HCT116 (cell line): ENCODE measurements at regions not wholly inside any gene's neighbourhood (a gene's known extent, or its start where the extent isn't known, plus 50 kb on each side); places are given as distances from the start of the nearest gene placed in this dataset.

Source experiments
- ATAC-seq: fragments of 200-7000 bp; cut with Tn5 transposase; 2 replicates; pipeline ENCODE4 v1.9.1; 2020; ENCODE audit warnings: mild to moderate bottlenecking, moderate library complexity
- BruUV-seq: library from RNA; stranded (reverse); fragments of 400-500 nt; replicated peaks from 2 replicates; lab custom pipeline; 2021; lab: Mats Ljungman, UMichigan
- CTCF ChIA-PET: fragments of 300-600 bp; sonication (Branson Sonifier 250); formaldehyde crosslinking; loops from one replicate; lab custom pipeline; 2021; ENCODE audit warnings: antibody characterized with exemption; lab: Charles Lee
- POLR2A ChIA-PET: fragments of 300-600, 350-600 bp; sonication (Branson Sonifier 250); formaldehyde crosslinking; loops from one replicate; lab custom pipeline; 2021; ENCODE audit warnings: antibody characterized with exemption; lab: Charles Lee
- RAD21 ChIA-PET, 2 experiments: fragments of 300-600 bp; sonication (Branson Sonifier 250); formaldehyde crosslinking; loops; one replicate each; lab custom pipeline; 2023; ENCODE audit warnings: low total read pairs in 2 of 2; ENCODE audit not compliant: uncharacterized antibody in 2 of 2, unreplicated experiment in 2 of 2, low non-redundant PET in 1 of 2; lab: Charles Lee
- DNase-seq: peaks from one replicate; pipeline ENCODE4 v3.0.0-alpha.2; 2010; ENCODE audit warnings: low read depth, low spot score
- H2AFZ ChIP-seq: fragments of 200-600 bp; shearing (Covaris generic), sonication (generic); 2 replicates; pipeline ENCODE4 v1.6.1; 2017; ENCODE audit warnings: low read depth, mixed run types, mixed read lengths, antibody characterized with exemption, low read length; ENCODE audit not compliant: poor library complexity, severe bottlenecking
- H3K27ac ChIP-seq: 2 replicates; pipeline ENCODE4 v1.5.1; 2012; ENCODE audit warnings: low read depth, low read length
- H3K27me3 ChIP-seq: fragments of 200-600 bp; sonication (generic); 2 replicates; pipeline ENCODE4 v1.6.1; 2016; ENCODE audit warnings: mixed run types, low read length, mixed read lengths; ENCODE audit not compliant: insufficient read depth
- H3K36me3 ChIP-seq, 2 experiments: fragments of 200-500 bp in 1 of 2; fragments of 200-600 bp in 1 of 2; sonication (Bioruptor generic) in 1 of 2; sonication (generic) in 1 of 2; 2 replicates each; pipeline versions ENCODE4 v1.5.1 to v1.6.1; 2014 to 2016; ENCODE audit warnings: low read length in 2 of 2, inconsistent platforms in 1 of 2, mixed read lengths in 1 of 2, mixed run types in 1 of 2; ENCODE audit not compliant: insufficient read depth in 2 of 2, control insufficient read depth in 1 of 2
- H3K4me1 ChIP-seq, 2 experiments: fragments of 200-600 bp in 1 of 2; sonication (generic) in 1 of 2; 2 replicates each; pipeline versions ENCODE4 v1.5.1 to v1.6.1; 2012 to 2017; ENCODE audit warnings: low read length in 2 of 2, inconsistent platforms in 1 of 2, mild to moderate bottlenecking in 1 of 2, mixed read lengths in 1 of 2, mixed run types in 1 of 2, moderate library complexity in 1 of 2; ENCODE audit not compliant: insufficient read depth in 2 of 2, control insufficient read depth in 1 of 2
- H3K4me2 ChIP-seq: fragments of 200-600 bp; sonication (generic); 2 replicates; pipeline ENCODE4 v1.6.1; 2017; ENCODE audit warnings: mixed run types, low read length, mixed read lengths
- H3K4me3 ChIP-seq, 2 experiments: fragments of 200-600 bp in 1 of 2; sonication (generic) in 1 of 2; replicated peaks in 1 of 2; 2 replicates each; pipeline ENCODE4 v1.5.1; 2011 to 2016; ENCODE audit warnings: low read length in 2 of 2, control low read depth in 1 of 2, low read depth in 1 of 2, mild to moderate bottlenecking in 1 of 2, mixed read lengths in 1 of 2, mixed run types in 1 of 2
- H3K79me2 ChIP-seq: fragments of 200-600 bp; sonication (generic); 2 replicates; pipeline ENCODE4 v1.6.1; 2017; ENCODE audit warnings: mild to moderate bottlenecking, mixed run types, low read length, moderate library complexity, mixed read lengths; ENCODE audit not compliant: insufficient read depth
- H3K9ac ChIP-seq: fragments of 200-600 bp; sonication (generic); 2 replicates; pipeline ENCODE4 v1.6.1; 2016; ENCODE audit warnings: low read length, mixed read lengths
- H3K9me2 ChIP-seq: fragments of 200-600 bp; sonication (generic), shearing (Covaris generic); 2 replicates; pipeline ENCODE4 v1.6.1; 2017; ENCODE audit warnings: mixed run types, mild to moderate bottlenecking, moderate library complexity; ENCODE audit not compliant: insufficient read depth
- H3K9me3 ChIP-seq, 2 experiments: fragments of 200-500 bp in 1 of 2; fragments of 200-600 bp in 1 of 2; sonication (Bioruptor generic) in 1 of 2; sonication (generic) in 1 of 2; 2 replicates each; pipeline ENCODE4 v1.6.1; 2014 to 2017; ENCODE audit warnings: low read length in 2 of 2, mixed read lengths in 2 of 2, inconsistent platforms in 1 of 2, low read depth in 1 of 2, mild to moderate bottlenecking in 1 of 2, mixed run types in 1 of 2, moderate library complexity in 1 of 2; ENCODE audit not compliant: control insufficient read depth in 1 of 2, insufficient read depth in 1 of 2
- H4K20me1 ChIP-seq: fragments of 200-600 bp; sonication (generic), shearing (Covaris generic); 2 replicates; pipeline ENCODE4 v1.6.1; 2017; ENCODE audit warnings: mixed run types, mild to moderate bottlenecking, moderate library complexity; ENCODE audit not compliant: insufficient read depth
- CBX3 ChIP-seq: IDR thresholded peaks from 2 replicates; pipeline ENCODE4 v1.6.1; 2012; ENCODE audit warnings: low read depth
- CEBPB ChIP-seq: IDR thresholded peaks from 2 replicates; pipeline ENCODE4 v1.6.1; 2012; ENCODE audit warnings: low read depth
- EGR1 ChIP-seq: IDR thresholded peaks from 2 replicates; pipeline ENCODE4 v1.6.1; 2012; ENCODE audit warnings: low read depth
- ELF1 ChIP-seq: IDR thresholded peaks from 2 replicates; pipeline ENCODE4 v1.6.1; 2012; ENCODE audit warnings: low read depth, borderline replicate concordance
- EZH2phosphoT487 ChIP-seq: fragments of 200-600 bp; IDR thresholded peaks from 2 replicates; pipeline ENCODE4 v1.6.1; 2018; ENCODE audit warnings: antibody characterized with exemption, borderline replicate concordance
- FOSL1 ChIP-seq: IDR thresholded peaks from 2 replicates; pipeline ENCODE4 v1.6.1; 2012; ENCODE audit warnings: low read depth
- JUND ChIP-seq: IDR thresholded peaks from 2 replicates; pipeline ENCODE4 v1.6.1; 2012
- POLR2A ChIP-seq: IDR thresholded peaks from 2 replicates; pipeline ENCODE4 v1.7.0; 2011; ENCODE audit warnings: borderline replicate concordance; ENCODE audit not compliant: insufficient read depth, insufficient read length; ENCODE audit errors: extremely low read depth
- POLR2AphosphoS5 ChIP-seq: IDR thresholded peaks from 2 replicates; pipeline ENCODE4 v1.6.1; 2011; ENCODE audit warnings: mild to moderate bottlenecking, low read depth, low read length, moderate library complexity
- REST ChIP-seq: IDR thresholded peaks from 2 replicates; pipeline ENCODE4 v1.6.1; 2012; ENCODE audit warnings: low read depth
- SIN3A ChIP-seq: IDR thresholded peaks from 2 replicates; pipeline ENCODE4 v1.6.1; 2012; ENCODE audit warnings: low read depth
- SP1 ChIP-seq: IDR thresholded peaks from 2 replicates; pipeline ENCODE4 v1.6.1; 2012; ENCODE audit warnings: low read depth
- SRF ChIP-seq: IDR thresholded peaks from 2 replicates; pipeline ENCODE4 v1.6.1; 2012; ENCODE audit warnings: low read depth
- ZBTB33 ChIP-seq: IDR thresholded peaks from 2 replicates; pipeline ENCODE4 v1.6.1; 2011; ENCODE audit warnings: mild to moderate bottlenecking, low read length, moderate library complexity; ENCODE audit not compliant: insufficient replicate concordance; ENCODE audit errors: extremely low read depth
- ZNF274 ChIP-seq: fragments of 200-500 bp; sonication (Bioruptor generic); IDR thresholded peaks from 2 replicates; pipeline ENCODE4 v1.6.1; 2014; ENCODE audit warnings: mild to moderate bottlenecking, low read depth, low read length, inconsistent platforms
- intact Hi-C: fragments of 100-400 bp; cut with micrococcal nuclease; formaldehyde crosslinking; loops from 2 replicates; pipeline ENCODE4 v1.10.0; 2022
- TF ChIP-seq, protein P1 (sequence below), 3 experiments: fragments of 200-600 bp in 1 of 3; sonication (generic) in 1 of 3; IDR thresholded peaks in 2 of 3; conservative IDR thresholded peaks in 1 of 3; 2 replicates each; pipeline ENCODE4 v1.5.1; 2012 to 2017; ENCODE audit warnings: low read depth in 2 of 3, low read length in 2 of 3, antibody characterized with exemption in 1 of 3, borderline replicate concordance in 1 of 3, control low read depth in 1 of 3, mild to moderate bottlenecking in 1 of 3, mixed read lengths in 1 of 3, mixed run types in 1 of 3, moderate library complexity in 1 of 3; ENCODE audit not compliant: insufficient read depth in 1 of 3
- TF ChIP-seq, protein P2 (sequence below): IDR thresholded peaks from 2 replicates; pipeline ENCODE4 v1.6.1; 2012

DNA sequence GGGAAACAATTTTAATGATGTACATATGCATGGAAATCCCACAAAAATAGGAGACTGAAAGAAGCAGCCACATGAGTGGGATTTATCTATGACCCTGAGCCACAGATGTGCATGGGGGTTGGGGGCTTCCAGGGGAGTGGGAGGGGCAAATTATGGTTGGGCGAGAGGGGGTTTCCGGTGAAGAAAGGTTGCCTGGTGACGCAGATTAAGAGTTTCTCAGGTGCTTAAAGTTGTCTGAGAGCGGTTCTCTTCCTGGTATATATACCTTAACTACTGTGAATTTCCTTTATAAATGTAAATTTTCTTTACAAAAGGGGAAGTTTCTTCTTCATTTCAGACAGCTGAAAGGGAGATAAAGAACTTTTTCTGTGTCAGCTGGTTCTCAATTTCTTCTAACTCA, 273.6 kb upstream of the PITRM1 start:
- Histone ChIP-seq H4K20me1 (no peaks in the 10 kb centered on the region), H3K9me3 (no peaks in the 10 kb centered on the region)
- RAD21 ChIA-PET, result no interaction called here

More for the DNA sequence above, 273.6 kb upstream of the PITRM1 start:
- no peak overlapping the region for H3K4me2 ChIP-seq
- H3K4me3 ChIP-seq, result no peak overlapping the region
- no peaks in the 10 kb centered on the region for H3K4me1 ChIP-seq
- ChIA-PET POLR2A (no interaction called here), CTCF (no interaction called here)
- ATAC-seq (no peak), DNase-seq (no peak)
- TF ChIP-seq FOSL1 (no peak), JUND (no peak), POLR2A (no peak), EGR1 (no peak), EZH2phosphoT487 (no peak), SRF (no peak), ZNF274 (no peak), CEBPB (no peak), REST (no peak), SP1 (no peak), ELF1 (no peak), SIN3A (no peak), ZBTB33 (no peak), CBX3 (no peak), POLR2AphosphoS5 (no peak)
- TF ChIP-seq, protein P1, sequence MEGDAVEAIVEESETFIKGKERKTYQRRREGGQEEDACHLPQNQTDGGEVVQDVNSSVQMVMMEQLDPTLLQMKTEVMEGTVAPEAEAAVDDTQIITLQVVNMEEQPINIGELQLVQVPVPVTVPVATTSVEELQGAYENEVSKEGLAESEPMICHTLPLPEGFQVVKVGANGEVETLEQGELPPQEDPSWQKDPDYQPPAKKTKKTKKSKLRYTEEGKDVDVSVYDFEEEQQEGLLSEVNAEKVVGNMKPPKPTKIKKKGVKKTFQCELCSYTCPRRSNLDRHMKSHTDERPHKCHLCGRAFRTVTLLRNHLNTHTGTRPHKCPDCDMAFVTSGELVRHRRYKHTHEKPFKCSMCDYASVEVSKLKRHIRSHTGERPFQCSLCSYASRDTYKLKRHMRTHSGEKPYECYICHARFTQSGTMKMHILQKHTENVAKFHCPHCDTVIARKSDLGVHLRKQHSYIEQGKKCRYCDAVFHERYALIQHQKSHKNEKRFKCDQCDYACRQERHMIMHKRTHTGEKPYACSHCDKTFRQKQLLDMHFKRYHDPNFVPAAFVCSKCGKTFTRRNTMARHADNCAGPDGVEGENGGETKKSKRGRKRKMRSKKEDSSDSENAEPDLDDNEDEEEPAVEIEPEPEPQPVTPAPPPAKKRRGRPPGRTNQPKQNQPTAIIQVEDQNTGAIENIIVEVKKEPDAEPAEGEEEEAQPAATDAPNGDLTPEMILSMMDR (IDR thresholded peaks at IDR 0.05 in 2 of 3, conservative IDR thresholded peaks at IDR 0.05 in 1 of 3; ENCODE audit: borderline replicate concordance in 1 of 3, insufficient read depth in 1 of 3, low read depth in 2 of 3, low read length in 2 of 3), result no peak
- TF ChIP-seq, protein P2, sequence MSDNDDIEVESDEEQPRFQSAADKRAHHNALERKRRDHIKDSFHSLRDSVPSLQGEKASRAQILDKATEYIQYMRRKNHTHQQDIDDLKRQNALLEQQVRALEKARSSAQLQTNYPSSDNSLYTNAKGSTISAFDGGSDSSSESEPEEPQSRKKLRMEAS, result no peak
- no peak overlapping the region for H3K9ac ChIP-seq
- no peaks in the 10 kb centered on the region for H3K9me2 ChIP-seq
- no TSS peak for BruUV-seq
- H2AFZ ChIP-seq, result no peak overlapping the region
- H3K36me3 ChIP-seq, result no peaks in the 10 kb centered on the region
- H3K27me3 ChIP-seq, result no peaks in the 10 kb centered on the region
- intact Hi-C loops, result no loop called here
- H3K79me2 ChIP-seq, result no peaks in the 10 kb centered on the region
- H3K27ac ChIP-seq, result no peak overlapping the region
